Lung (tissue), 11 donors: ENCODE measurements at regions not wholly inside any gene's neighbourhood (a gene's known extent, or its start where the extent isn't known, plus 50 kb on each side); places are given as distances from the start of the nearest gene placed in this dataset.

Source experiments
- ATAC-seq: fragments of 200-7000 bp; cut with Tn5 transposase; one replicate; pipeline ENCODE4 v1.9.1; 2020; ENCODE audit warnings: moderate number of reproducible peaks; ENCODE audit not compliant: insufficient read depth, low FRiP score
- DNase-seq, 3 donors: peaks; one replicate each; pipeline ENCODE4 v3.0.0-alpha.2; 2013 to 2017
- H3K27ac ChIP-seq, 2 donors: one replicate each; pipeline ENCODE4 v1.5.1; 2013; ENCODE audit warnings: mild to moderate bottlenecking in 2 of 2, moderate library complexity in 2 of 2, control low read depth in 1 of 2, inconsistent platforms in 1 of 2, low read depth in 1 of 2, low read length in 1 of 2
- H3K27me3 ChIP-seq, 3 donors: one replicate each; pipeline ENCODE4 v1.5.1; 2013; ENCODE audit warnings: low read length in 2 of 3; ENCODE audit not compliant: control insufficient read depth in 3 of 3, insufficient read depth in 3 of 3
- H3K36me3 ChIP-seq, 4 donors: one replicate each; pipeline ENCODE4 v1.5.1; 2013; ENCODE audit warnings: low read length in 4 of 4, mild to moderate bottlenecking in 1 of 4, moderate library complexity in 1 of 4; ENCODE audit not compliant: control insufficient read depth in 4 of 4, insufficient read depth in 4 of 4
- H3K4me1 ChIP-seq, 5 donors: one replicate each; pipeline ENCODE4 v1.5.1; 2013; ENCODE audit warnings: low read length in 5 of 5, mild to moderate bottlenecking in 2 of 5, moderate library complexity in 1 of 5; ENCODE audit not compliant: control insufficient read depth in 5 of 5, insufficient read depth in 5 of 5
- H3K4me3 ChIP-seq: one replicate; pipeline ENCODE4 v1.5.1; 2013; ENCODE audit warnings: mild to moderate bottlenecking, control low read depth, moderate library complexity
- H3K9ac ChIP-seq, 2 donors: one replicate each; pipeline ENCODE4 v1.5.1; 2013; ENCODE audit warnings: low read length in 2 of 2, control low read depth in 1 of 2; ENCODE audit not compliant: insufficient read depth in 1 of 2
- H3K9me3 ChIP-seq, 4 donors: one replicate each; pipeline ENCODE4 v1.5.1; 2013; ENCODE audit warnings: low read length in 3 of 4, mild to moderate bottlenecking in 1 of 4, moderate library complexity in 1 of 4; ENCODE audit not compliant: control insufficient read depth in 4 of 4, insufficient read depth in 3 of 4
- WGBS, 2 donors: extraction: QIAGEN DNeasy Blood & Tissue Kit; methylation state at CpG; one replicate each; pipeline ENCODE4 v1.1.7; 2013; 5-methylcytosine and 5-hydroxymethylcytosine counted together
- TF ChIP-seq, protein P1 (sequence below): IDR thresholded peaks from 2 replicates; pipeline ENCODE4 v1.5.1; 2012; ENCODE audit warnings: mild to moderate bottlenecking; ENCODE audit errors: control extremely low read depth, extremely low read depth
- donor health status: control.
- donor health status: control.
- donor health status: Bipolar disorder and iron deficiency.
- donor health status: healthy.
- donor health status: DM: yes; HTN: yes; CAD: no.

DNA sequence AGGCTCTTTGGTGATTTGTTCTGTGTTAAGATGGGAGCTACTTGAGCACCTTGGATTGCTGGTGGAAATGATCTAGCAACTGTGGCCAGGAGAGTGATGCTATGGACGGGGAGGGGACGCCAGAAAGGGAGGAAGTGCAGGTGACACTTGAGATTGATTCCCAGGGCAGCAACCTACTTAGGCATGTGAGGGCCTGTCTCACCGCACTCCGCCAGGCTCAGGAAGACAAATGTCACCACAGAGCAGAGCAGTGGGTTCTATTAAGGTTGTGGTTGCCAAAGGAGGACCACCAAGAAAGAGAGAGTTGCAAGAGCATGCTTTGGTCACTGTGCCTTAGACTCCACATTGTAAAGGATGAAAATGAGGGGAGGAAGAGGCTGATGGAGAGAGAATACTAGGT lies 404.3 kb downstream of the IRX1 start:
- H3K27me3 ChIP-seq, result no peaks in the 10 kb centered on the region
- H3K9ac ChIP-seq, result no peak overlapping the region
- H3K4me1 ChIP-seq, result no peaks in the 10 kb centered on the region
- no peaks in the 10 kb centered on the region for H3K36me3 ChIP-seq
- H3K9me3 ChIP-seq, result no peaks in the 10 kb centered on the region
- no peak for ATAC-seq
- no peak for DNase-seq
- no peak overlapping the region for H3K27ac ChIP-seq
- WGBS, 2 donors, result 61 to 71% methylated on average over 4 of the region's 4 CpGs
- H3K4me3 ChIP-seq, result no peak overlapping the region
- TF ChIP-seq, protein P1, sequence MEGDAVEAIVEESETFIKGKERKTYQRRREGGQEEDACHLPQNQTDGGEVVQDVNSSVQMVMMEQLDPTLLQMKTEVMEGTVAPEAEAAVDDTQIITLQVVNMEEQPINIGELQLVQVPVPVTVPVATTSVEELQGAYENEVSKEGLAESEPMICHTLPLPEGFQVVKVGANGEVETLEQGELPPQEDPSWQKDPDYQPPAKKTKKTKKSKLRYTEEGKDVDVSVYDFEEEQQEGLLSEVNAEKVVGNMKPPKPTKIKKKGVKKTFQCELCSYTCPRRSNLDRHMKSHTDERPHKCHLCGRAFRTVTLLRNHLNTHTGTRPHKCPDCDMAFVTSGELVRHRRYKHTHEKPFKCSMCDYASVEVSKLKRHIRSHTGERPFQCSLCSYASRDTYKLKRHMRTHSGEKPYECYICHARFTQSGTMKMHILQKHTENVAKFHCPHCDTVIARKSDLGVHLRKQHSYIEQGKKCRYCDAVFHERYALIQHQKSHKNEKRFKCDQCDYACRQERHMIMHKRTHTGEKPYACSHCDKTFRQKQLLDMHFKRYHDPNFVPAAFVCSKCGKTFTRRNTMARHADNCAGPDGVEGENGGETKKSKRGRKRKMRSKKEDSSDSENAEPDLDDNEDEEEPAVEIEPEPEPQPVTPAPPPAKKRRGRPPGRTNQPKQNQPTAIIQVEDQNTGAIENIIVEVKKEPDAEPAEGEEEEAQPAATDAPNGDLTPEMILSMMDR, result no peak

DNA sequence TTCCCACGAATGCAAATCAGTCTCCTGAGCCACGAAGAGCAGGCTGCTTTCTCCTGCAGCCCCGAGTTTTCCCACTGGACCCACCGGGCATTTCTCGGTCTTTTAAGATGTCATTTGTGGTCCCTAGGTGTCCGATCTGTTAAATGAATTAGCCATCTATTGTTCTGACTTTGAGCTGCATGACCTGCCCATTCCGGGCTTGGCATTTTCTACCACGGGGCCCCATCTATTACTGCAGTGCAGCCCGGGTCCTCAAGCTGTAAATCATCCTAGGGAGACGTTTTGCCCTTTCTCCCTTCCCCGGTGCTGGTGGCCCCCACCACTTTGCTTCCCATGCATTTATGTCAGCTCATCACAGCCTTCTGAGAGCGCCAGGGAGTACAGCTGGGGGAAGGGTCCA lies 405.4 kb downstream of the IRX1 start:
- ATAC-seq, result no peak
- 59 to 66% methylated on average over 12 of the region's 12 CpGs for WGBS, 2 donors

DNA sequence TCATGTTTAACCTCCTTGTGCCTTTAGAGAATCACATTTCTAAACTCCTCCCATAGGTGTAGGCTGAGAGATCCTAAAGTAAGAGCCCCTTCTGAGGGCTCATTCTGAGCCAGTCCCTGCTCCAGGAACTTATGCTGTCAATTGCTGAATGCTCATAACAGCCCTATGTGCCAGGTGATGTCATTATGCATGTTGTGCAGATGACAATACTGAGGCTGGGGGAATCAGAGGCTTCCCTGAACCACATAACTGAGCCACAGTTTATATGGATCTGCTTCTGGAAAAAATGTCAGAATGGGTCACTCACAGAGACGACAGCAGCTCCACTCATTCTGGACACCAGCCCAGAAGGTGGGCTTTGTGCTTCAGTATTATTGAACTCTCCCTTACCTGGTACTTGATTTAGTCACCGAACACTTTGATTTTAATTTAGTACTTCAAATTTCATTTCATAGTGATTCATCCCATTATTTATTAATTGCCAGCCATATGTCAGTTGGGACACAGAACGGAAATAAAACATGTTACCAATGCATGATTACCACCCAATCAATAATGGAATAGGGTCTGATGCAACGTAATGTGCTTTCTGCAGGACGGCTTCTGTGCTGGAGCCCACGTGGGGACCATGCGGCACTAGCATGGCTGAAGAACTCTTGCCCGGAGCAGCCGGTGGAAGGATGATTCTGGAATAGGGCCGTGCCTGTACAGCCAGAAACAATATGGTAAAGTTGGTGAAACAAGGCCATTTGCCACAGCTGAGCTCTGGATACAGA lies 406.3 kb downstream of the IRX1 start:
- Histone ChIP-seq H3K9ac (no peak overlapping the region), H3K27ac (no peak overlapping the region), H3K4me1 (no peaks in the 10 kb centered on the region), H3K4me3 (no peak overlapping the region), H3K9me3 (peaks cover 0 to 2% (median 0%) of the 10 kb centered on the region in 4 donors), H3K36me3 (no peaks in the 10 kb centered on the region), H3K27me3 (no peaks in the 10 kb centered on the region)
- ATAC-seq (no peak), DNase-seq (no peak)
- 64 to 66% methylated on average over 10 of the region's 10 CpGs for WGBS, 2 donors
- TF ChIP-seq, protein P1, result no peak

More for the DNA sequence above, 405.4 kb downstream of the IRX1 start:
- no peak for DNase-seq
- H3K27ac ChIP-seq, result no peak overlapping the region
- peaks cover 0 to 2% (median 0%) of the 10 kb centered on the region in 4 donors for H3K9me3 ChIP-seq
- TF ChIP-seq, protein P1, result no peak
- H3K27me3 ChIP-seq, result no peaks in the 10 kb centered on the region
- no peak overlapping the region for H3K4me3 ChIP-seq
- H3K36me3 ChIP-seq, result no peaks in the 10 kb centered on the region
- H3K4me1 ChIP-seq, result no peaks in the 10 kb centered on the region
- H3K9ac ChIP-seq, result no peak overlapping the region

DNA sequence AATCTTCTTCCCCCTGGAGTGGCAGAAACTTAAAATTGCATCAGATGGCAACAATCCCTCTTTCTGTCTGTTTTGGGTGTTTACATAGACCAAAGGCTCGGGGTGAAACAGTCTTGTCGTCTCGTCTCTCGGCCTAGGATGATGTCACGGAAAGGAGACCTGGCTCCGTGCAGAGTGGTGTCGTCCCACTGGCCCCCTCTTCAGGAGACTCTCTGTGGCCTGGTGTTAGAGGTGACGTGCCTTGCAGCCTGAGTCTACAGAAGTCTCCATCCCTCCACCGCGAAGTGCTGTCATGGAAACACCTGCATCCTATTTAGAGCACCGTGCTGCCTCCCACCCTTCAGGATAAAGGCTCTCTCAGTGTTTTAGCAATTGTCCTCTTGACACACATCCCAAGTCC lies 409.7 kb downstream of the IRX1 start:
- no peaks in the 10 kb centered on the region for H3K4me1 ChIP-seq
- no peak overlapping the region for H3K4me3 ChIP-seq
- H3K9ac ChIP-seq, result no peak overlapping the region
- H3K36me3 ChIP-seq, result no peaks in the 10 kb centered on the region
- DNase-seq (no peak), ATAC-seq (no peak)
- no peak overlapping the region for H3K27ac ChIP-seq
- H3K9me3 ChIP-seq, result peaks cover 0 to 2% (median 0%) of the 10 kb centered on the region in 4 donors
- 81 to 86% methylated on average over 11 of the region's 11 CpGs for WGBS, 2 donors
- TF ChIP-seq, protein P1, result no peak
- no peaks in the 10 kb centered on the region for H3K27me3 ChIP-seq
